Left lung (tissue), 4 donors: ENCODE measurements at regions not wholly inside any gene's neighbourhood (a gene's known extent, or its start where the extent isn't known, plus 50 kb on each side); places are given as distances from the start of the nearest gene placed in this dataset.
A peak's percentile ranks its signal among the peaks of the same experiment; 100 is the strongest.

ENCODE experiments used
- ATAC-seq: fragments of 200-7000 bp; cut with Tn5 transposase; one replicate; pipeline ENCODE4 v1.9.1; 2020; ENCODE audit warnings: moderate library complexity
- DNase-seq, 4 donors: peaks; one replicate each; pipeline ENCODE4 v3.0.0-alpha.2; 2013 to 2020
- H3K27ac ChIP-seq, 2 donors: fragments of 200-600 bp; sonication (generic) in 1 of 2; one replicate each; pipeline versions ENCODE4 v1.5.0 to v1.8.0; 2020 to 2021
- H3K27me3 ChIP-seq, 2 donors: fragments of 200-600 bp; sonication (generic) in 1 of 2; one replicate each; pipeline versions ENCODE4 v1.5.0 to v1.8.0; 2020 to 2021
- H3K36me3 ChIP-seq, 2 donors: fragments of 200-600 bp; sonication (generic) in 1 of 2; one replicate each; pipeline versions ENCODE4 v1.5.0 to v1.8.0; 2020 to 2021
- H3K4me1 ChIP-seq, 2 donors: fragments of 200-600 bp; one replicate each; pipeline ENCODE4 v1.8.0; 2021
- H3K4me3 ChIP-seq, 2 donors: fragments of 200-600 bp; sonication (generic) in 1 of 2; one replicate each; pipeline versions ENCODE4 v1.5.0 to v1.8.0; 2020 to 2021; ENCODE audit warnings: mild to moderate bottlenecking in 1 of 2
- H3K9me3 ChIP-seq, 2 donors: fragments of 200-600 bp; sonication (generic) in 1 of 2; one replicate each; pipeline versions ENCODE4 v1.5.0 to v1.8.0; 2020 to 2021
- CTCF ChIP-seq, 2 donors: fragments of 200-600 bp; sonication (generic) in 1 of 2; IDR thresholded peaks; one replicate each; pipeline versions ENCODE4 v1.5.0 to v1.8.0; 2021; ENCODE audit warnings: antibody characterized with exemption in 2 of 2
- intact Hi-C, 2 donors: fragments of 100-400 bp; cut with DNase I; formaldehyde crosslinking; loops; one replicate each; pipeline versions ENCODE4 v1.11.2 to v1.14.2; 2022
- donor health status: DM: no; HTN: yes; CAD: no.
- donor health status: DM: no; HTN: no; CAD: no.

- H3K9me3 ChIP-seq = no peaks in the 10 kb centered on the region
Observed at GRCh38 chrX:137483554-137483953, 82.4 kb upstream of the ZIC3 start.

GRCh38 chrX:137482136-137482535 lies 83.8 kb upstream of the ZIC3 start:
- H3K27ac ChIP-seq = no peak overlapping the region
- no peaks in the 10 kb centered on the region for H3K27me3 ChIP-seq
- H3K9me3 ChIP-seq = no peaks in the 10 kb centered on the region
- TF ChIP-seq CTCF (IDR thresholded peaks at IDR 0.05) = no peak
- no peaks in the 10 kb centered on the region for H3K36me3 ChIP-seq
- intact Hi-C loops = no loop called here
- H3K4me1 ChIP-seq = no peaks in the 10 kb centered on the region
- H3K4me3 ChIP-seq = no peak overlapping the region
- DNase-seq = no peak
- ATAC-seq = no peak

More at GRCh38 chrX:137483554-137483953, 82.4 kb upstream of the ZIC3 start:
- no peak for ATAC-seq
- DNase-seq = no peak
- intact Hi-C loops = no loop called here
- Histone ChIP-seq H3K4me3 (no peak overlapping the region), H3K27me3 (no peaks in the 10 kb centered on the region), H3K36me3 (no peaks in the 10 kb centered on the region), H3K27ac (no peak overlapping the region), H3K4me1 (no peaks in the 10 kb centered on the region)
- no peak for TF ChIP-seq CTCF (IDR thresholded peaks at IDR 0.05)

GRCh38 chrX:137479386-137479785 lies 86.5 kb upstream of the ZIC3 start:
- DNase-seq = no peak
- no peak for TF ChIP-seq CTCF (IDR thresholded peaks at IDR 0.05)
- no peak for ATAC-seq
- no peaks in the 10 kb centered on the region for H3K9me3 ChIP-seq
- H3K4me3 ChIP-seq = no peak overlapping the region
- no peak overlapping the region for H3K27ac ChIP-seq
- H3K36me3 ChIP-seq = no peaks in the 10 kb centered on the region
- H3K27me3 ChIP-seq = no peaks in the 10 kb centered on the region
- no peaks in the 10 kb centered on the region for H3K4me1 ChIP-seq
- intact Hi-C loops = no loop called here

- Histone ChIP-seq H3K4me1 (no peaks in the 10 kb centered on the region), H3K9me3 (peaks cover 0 to 1% of the 10 kb centered on the region in 2 donors), H3K36me3 (no peaks in the 10 kb centered on the region), H3K4me3 (no peak overlapping the region), H3K27me3 (no peaks in the 10 kb centered on the region), H3K27ac (no peak overlapping the region)
- TF ChIP-seq CTCF (IDR thresholded peaks at IDR 0.05) = no peak
- DNase-seq = no peak
- intact Hi-C loops = no loop called here
- no peak for ATAC-seq
Observed at GRCh38 chrX:137441711-137442110, 124.2 kb upstream of the ZIC3 start.

GRCh38 chrX:137432609-137433008 lies 133.3 kb upstream of the ZIC3 start:
- DNase-seq (no peak), ATAC-seq (peak; percentile 60)
- H3K4me3 ChIP-seq = no peak overlapping the region
- H3K27ac ChIP-seq = no peak overlapping the region
- H3K4me1 ChIP-seq = peaks cover 0 to under 1% of the 10 kb centered on the region in 2 donors
- TF ChIP-seq CTCF (IDR thresholded peaks at IDR 0.05) = peak in 1 of 2 donors; percentile 12
- H3K36me3 ChIP-seq = no peaks in the 10 kb centered on the region
- H3K9me3 ChIP-seq = no peaks in the 10 kb centered on the region
- peaks cover 26 to 43% of the 10 kb centered on the region in 2 donors for H3K27me3 ChIP-seq
- intact Hi-C loops = no loop called here
